Skeletal muscle cell (primary cell): ENCODE measurements at regions not wholly inside any gene's neighbourhood (a gene's known extent, or its start where the extent isn't known, plus 50 kb on each side); places are given as distances from the start of the nearest gene placed in this dataset.

Experiments used
- DNase-seq: peaks from one replicate; pipeline ENCODE4 v3.0.0-alpha.2; 2010; ENCODE audit warnings: low read depth
- H3K4me3 ChIP-seq: 2 replicates; pipeline ENCODE4 v1.5.1; 2011; ENCODE audit warnings: low read depth, mild to moderate bottlenecking, control low read depth, low read length, moderate library complexity

GRCh38 chr1:201751872-201752271 is 77.1 kb upstream of the IPO9 start:
- DNase-seq = no peak
- H3K4me3 ChIP-seq = no peak overlapping the region

- DNase-seq = no peak
These were observed 76.6 kb upstream of the IPO9 start for GRCh38 chr1:201752333-201752732.

GRCh38 chr1:201753492-201753891 is 75.5 kb upstream of the IPO9 start:
- no peak for DNase-seq
- H3K4me3 ChIP-seq = no peak overlapping the region

More at GRCh38 chr1:201752333-201752732, 76.6 kb upstream of the IPO9 start:
- H3K4me3 ChIP-seq = no peak overlapping the region

GRCh38 chr1:201754353-201754752 is 74.6 kb upstream of the IPO9 start:
- no peak for DNase-seq
- no peak overlapping the region for H3K4me3 ChIP-seq

- no peak for DNase-seq
- no peak overlapping the region for H3K4me3 ChIP-seq
These were observed 73.8 kb upstream of the IPO9 start for GRCh38 chr1:201755200-201755599.

GRCh38 chr1:201756406-201756805 is 72.6 kb upstream of the IPO9 start:
- H3K4me3 ChIP-seq = no peak overlapping the region

GRCh38 chr1:201758499-201759050 is 70.4 kb upstream of the IPO9 start:
- H3K4me3 ChIP-seq = no peak overlapping the region
- DNase-seq = no peak

More at GRCh38 chr1:201756406-201756805, 72.6 kb upstream of the IPO9 start:
- no peak for DNase-seq

- H3K4me3 ChIP-seq = no peak overlapping the region
- no peak for DNase-seq
These were observed 69.7 kb upstream of the IPO9 start for GRCh38 chr1:201759194-201759815.

- DNase-seq = no peak
- no peak overlapping the region for H3K4me3 ChIP-seq
These were observed 68.4 kb upstream of the IPO9 start for GRCh38 chr1:201760516-201760915.

GRCh38 chr1:201761178-201761577 is 67.8 kb upstream of the IPO9 start:
- H3K4me3 ChIP-seq = no peak overlapping the region
- no peak for DNase-seq

GRCh38 chr1:201761871-201762270 is 67.1 kb upstream of the IPO9 start:
- H3K4me3 ChIP-seq = no peak overlapping the region
- DNase-seq = no peak

GRCh38 chr1:201762381-201762780 is 66.6 kb upstream of the IPO9 start:
- no peak for DNase-seq
- no peak overlapping the region for H3K4me3 ChIP-seq

- no peak for DNase-seq
These were observed 65.4 kb upstream of the IPO9 start for GRCh38 chr1:201763455-201764140.

GRCh38 chr1:201764166-201764565 is 64.8 kb upstream of the IPO9 start:
- DNase-seq = no peak
- no peak overlapping the region for H3K4me3 ChIP-seq

More at GRCh38 chr1:201763455-201764140, 65.4 kb upstream of the IPO9 start:
- H3K4me3 ChIP-seq = no peak overlapping the region

GRCh38 chr1:201764579-201764978 is 64.4 kb upstream of the IPO9 start:
- H3K4me3 ChIP-seq = no peak overlapping the region
- no peak for DNase-seq

- no peak overlapping the region for H3K4me3 ChIP-seq
- peak; percentile 94 for DNase-seq
These were observed 62.7 kb upstream of the IPO9 start for GRCh38 chr1:201766131-201766866.

- DNase-seq = no peak
These were observed 61.6 kb upstream of the IPO9 start for GRCh38 chr1:201767339-201767738.

GRCh38 chr1:201769072-201769471 is 59.9 kb upstream of the IPO9 start:
- DNase-seq = no peak
- H3K4me3 ChIP-seq = no peak overlapping the region

More at GRCh38 chr1:201767339-201767738, 61.6 kb upstream of the IPO9 start:
- no peak overlapping the region for H3K4me3 ChIP-seq

- peak; percentile 85 for DNase-seq
- no peak overlapping the region for H3K4me3 ChIP-seq
These were observed 59.0 kb upstream of the IPO9 start for GRCh38 chr1:201769966-201770365.

GRCh38 chr1:201771466-201771865 is 57.5 kb upstream of the IPO9 start:
- no peak for DNase-seq
- no peak overlapping the region for H3K4me3 ChIP-seq
